ENCODE measurements at regions not wholly inside any gene's neighbourhood (a gene's known extent, or its start where the extent isn't known, plus 50 kb on each side); places are given as distances from the start of the nearest gene placed in this dataset.
"Not testable (repeated sequence)": the region's sequence is repeated elsewhere in the genome, so short reads cannot be mapped to it uniquely, and the experiment has no call there.

DNA sequence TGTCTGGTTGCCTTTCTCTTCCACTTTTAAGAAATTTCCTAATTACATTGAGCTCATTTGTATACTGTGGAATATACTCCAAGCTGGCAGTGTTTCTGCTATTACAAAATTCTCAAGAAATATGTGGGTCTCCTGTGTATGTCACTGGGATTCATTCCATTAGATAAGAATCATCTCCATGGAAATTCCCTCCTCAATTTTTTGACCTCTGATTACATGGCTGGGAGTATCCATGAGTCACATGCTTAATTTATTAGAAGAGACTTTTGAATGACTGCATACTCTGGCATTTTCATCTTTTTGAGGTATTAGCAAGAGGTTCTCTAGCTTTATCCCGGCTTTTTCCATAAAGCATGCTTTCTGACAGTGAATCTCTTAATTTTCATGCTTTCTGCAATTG lies 665.5 kb upstream of the CNTNAP5 start:
- DNase-seq (ENCODE audit: low read depth), result no peak

DNA sequence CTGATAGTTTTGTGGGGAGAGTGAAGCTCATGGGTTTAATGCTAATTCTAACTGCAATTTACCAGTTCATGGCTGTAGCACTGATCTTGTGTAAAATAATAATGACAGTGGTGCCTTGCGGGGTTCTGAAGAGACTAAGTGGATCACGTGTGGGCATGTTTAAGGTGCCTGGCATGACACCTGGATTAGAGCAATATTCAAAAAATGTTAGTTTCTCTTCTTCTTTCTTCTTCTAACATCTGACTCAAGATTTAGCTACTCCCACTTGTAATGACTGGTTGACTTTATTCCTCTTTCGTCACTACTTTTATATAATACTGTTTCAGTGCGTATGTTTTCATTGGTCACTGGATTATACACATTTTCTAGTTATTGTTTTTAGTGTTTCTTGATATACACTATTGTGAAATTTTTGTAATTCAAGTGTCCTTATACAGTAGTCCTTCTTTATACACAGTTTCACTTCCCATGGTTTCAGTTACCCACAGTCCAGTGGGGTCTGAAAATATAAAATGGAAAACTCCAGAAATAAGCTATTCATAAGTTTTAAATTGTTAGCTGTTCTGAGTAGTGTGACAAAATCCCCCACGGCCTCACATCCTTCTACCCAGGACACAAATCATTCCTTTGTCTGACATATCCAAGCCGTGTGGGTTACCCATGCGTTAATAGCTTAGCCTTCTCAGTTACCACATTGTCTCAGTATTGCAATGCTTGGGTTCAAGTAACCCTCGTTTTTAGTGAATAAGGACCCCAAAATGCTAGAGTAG lies 662.2 kb upstream of the CNTNAP5 start:
- no peak for DNase-seq (ENCODE audit: low read depth)

DNA sequence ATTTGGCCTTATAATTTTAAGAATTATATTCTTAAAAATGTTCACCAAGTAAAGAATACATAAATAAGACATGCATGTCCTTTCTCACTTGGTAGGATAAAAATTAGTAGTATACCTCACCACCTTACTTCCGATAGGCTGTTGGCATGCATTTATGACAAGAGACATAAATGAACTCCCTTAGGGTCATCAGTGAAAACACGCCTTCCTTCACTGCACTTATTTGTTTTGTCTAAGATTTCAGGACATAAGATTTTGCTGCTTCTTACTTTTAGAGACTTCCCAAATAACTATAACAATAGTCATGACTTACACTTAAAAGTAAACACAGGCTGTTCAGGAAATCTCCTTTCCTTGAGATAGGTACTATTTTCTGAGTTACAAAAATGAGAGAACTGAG lies 661.3 kb upstream of the CNTNAP5 start:
- no peak for DNase-seq (ENCODE audit: low read depth)

DNA sequence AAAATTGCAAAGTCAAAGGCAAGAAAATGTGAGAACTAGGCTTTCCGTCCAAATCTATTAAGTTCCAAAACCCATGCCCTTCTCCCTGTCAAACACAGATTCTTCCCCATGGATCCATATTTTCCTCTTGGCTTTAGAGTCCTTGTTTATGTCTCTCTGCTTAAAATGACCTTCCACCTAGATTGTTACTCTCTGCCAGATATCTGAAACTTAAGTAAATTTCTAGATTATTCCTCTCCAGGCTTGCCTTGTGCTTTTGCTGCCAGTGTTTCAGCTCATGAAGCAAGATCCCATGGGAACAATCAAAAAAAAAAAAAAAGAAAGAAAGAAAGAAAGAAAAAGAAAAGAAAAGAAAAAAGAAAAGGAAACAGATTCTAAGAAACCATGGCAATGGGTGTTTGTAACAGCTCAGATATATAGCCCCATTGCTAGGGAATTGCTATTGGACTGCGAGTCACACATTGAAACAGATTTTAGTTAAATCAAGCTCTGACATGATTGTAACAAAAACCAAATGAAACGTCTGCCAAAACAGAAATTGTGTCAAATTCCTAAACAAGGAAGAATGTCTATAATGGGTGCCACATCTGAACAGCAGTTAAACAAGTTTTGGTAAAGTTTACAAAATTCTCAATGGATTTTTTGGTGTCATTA lies 660.7 kb upstream of the CNTNAP5 start:
- DNase-seq (ENCODE audit: low read depth), result no peak

DNA sequence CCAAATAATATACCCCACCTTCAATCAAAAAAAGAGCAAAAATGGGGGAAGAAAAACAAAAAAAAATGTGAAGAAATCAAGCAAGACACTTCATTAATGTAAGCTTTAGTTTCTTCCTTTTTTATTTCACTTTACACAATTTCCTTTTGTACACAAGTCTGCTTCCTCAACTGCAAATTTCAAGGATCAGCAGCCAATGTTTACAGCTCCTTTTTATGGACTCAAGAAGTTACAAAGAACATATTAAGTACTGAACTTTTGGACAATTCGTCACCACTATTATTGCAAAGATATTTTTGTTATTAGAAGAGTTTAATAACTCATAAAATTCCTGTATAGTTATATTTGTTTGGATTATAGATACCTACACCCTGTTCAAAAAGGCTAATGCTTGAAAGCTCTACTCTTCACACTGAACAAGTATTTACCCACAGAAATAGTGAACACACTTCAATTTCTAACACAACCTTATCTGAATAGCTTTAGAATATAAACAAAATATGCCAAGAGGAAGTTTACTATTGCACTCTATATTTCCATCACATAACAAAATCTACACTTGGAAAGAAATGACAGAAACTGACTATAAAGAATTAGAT lies 658.7 kb upstream of the CNTNAP5 start:
- no peak for DNase-seq (ENCODE audit: low read depth)

DNA sequence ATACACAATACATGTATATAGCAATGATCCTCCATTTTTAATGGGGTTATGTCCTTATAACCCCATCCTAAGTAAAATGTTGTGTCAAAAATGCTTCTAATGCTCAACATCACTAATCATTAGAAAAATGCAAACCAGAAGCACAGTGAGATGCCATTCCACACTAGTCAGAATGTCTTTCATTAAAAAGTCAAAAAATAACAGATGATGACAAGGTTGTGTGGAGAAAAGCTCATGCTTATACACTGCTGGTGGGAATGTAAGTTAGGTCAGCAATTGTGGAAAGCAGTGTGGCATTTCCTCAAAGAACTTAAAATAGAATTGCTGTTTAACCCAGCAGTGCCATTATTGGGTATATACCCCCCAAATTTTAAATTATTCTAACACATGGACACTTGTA lies 654.9 kb upstream of the CNTNAP5 start:
- no peak for DNase-seq (ENCODE audit: low read depth)

DNA sequence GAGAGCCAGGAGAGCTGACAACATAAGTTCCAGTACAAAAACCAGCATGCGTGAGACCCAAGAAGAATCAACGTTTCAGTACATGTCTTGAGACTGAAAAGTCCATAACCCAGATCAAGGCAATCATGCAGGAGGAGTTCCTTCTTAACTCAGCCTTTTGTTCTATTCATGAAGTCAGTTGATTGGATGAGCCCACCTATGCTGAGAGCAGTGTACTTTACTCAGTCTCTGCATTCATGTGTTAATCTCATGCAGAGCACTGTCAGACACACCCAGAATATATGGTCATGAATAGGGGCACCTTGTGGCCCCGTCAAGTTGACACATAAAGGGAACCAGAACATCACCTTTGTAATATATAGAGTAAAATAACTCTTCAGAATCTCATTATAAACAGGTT lies 653.6 kb upstream of the CNTNAP5 start:
- DNase-seq (ENCODE audit: low read depth), result no peak

DNA sequence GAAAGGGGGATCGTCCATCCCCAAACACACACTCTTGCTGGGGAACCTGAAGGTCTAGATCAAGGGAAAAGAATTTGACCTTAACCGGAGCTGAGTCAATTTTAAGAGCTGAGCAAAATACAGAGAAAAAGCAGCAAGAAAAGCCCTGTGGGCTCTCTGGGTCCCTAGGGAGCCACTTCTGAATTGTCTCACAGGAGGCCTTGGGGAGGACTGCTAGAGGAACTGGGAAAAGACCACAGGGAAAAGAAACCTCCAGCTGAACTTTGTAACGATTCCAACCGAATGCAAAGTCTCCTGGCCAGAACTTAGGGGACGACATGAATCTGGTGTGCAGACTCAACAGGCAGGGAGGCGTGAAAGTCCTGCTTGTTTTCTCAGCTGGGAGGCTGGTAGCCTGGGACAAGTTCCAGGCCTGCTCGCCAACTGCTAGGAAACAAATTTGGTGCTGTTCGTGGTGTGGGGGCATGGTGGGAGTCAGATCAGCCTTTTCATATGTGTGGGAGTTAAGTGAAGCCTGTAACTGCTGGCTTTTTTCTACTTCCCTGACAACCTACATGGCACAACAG lies 644.6 kb upstream of the CNTNAP5 start:
- no peak for DNase-seq (ENCODE audit: low read depth)

DNA sequence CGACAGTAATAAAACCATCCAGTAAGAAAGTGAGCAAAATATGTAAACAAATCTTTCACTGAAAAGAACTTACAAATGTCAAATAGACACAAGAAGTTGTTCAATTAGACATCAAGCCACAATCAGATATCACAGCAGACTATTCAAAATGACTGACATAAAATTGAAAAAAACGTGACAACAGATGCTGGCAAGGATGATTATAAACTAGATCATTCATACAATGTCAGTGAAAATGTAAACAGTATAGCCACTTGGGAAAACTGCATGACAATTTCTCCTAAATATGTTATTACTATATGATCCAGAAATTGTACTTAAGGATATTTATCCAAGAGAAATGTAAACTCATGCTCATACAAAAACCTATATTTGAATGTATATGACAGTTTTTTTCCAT lies 609.4 kb upstream of the CNTNAP5 start:
- DNase-seq (ENCODE audit: low read depth), result no peak

DNA sequence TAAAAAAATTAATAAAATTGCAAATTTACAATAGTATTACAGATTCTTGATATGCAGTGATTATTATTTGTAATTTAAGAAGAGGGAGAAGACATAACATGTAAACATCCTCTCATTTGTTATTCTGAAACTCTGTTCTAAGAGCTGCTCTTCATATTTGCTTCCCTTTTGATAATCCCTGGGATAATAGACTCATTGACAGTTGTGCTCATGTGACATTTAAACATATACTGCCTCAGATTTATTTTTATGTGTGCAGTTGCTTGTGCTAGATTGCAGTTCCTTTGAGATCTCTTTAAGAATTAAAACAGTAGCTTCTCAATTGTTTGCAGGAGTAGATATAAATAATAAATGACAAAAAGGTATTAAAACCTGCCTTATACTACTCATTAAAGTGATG lies 605.1 kb upstream of the CNTNAP5 start:
- DNase-seq (ENCODE audit: low read depth), result no peak

DNA sequence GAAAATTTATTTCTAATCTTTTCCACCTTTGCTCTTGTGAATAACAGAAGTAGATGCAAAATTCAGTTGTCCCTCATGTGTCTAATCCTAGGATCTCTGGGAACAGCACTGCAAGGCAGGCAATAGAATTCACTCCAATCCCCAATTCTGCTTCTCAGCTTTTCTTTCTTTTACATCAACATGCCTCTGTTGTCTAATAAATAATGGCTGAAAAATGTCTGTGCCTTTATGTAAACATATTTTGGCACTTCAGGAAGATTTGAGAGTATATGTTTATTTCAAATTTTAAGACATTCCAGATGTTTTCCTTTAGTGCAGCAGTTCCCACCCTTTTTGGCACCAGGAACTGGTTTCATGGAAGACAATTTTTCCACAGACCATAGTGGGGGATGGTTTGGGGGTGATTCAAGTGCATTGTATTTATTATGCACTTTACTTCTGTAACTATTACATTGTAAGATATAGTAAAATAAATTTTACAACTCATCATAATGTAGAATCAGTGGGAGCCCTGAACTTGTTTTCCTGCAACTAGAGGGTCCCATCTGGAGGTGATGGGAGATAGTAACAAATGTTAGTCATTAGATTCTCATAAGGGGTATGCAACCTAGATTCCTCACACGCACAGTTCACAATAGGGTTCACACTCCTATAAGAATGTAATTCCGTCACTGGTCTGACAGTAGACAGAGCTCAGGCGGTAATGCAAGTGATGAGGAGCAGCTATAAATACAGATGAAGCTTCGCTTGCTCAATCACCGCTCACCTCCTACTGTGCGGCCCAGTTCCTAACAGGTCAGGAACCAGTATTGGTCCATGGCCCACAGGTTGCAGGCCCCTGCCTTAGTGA lies 590.3 kb upstream of the CNTNAP5 start:
- DNase-seq (ENCODE audit: low read depth), result no peak

DNA sequence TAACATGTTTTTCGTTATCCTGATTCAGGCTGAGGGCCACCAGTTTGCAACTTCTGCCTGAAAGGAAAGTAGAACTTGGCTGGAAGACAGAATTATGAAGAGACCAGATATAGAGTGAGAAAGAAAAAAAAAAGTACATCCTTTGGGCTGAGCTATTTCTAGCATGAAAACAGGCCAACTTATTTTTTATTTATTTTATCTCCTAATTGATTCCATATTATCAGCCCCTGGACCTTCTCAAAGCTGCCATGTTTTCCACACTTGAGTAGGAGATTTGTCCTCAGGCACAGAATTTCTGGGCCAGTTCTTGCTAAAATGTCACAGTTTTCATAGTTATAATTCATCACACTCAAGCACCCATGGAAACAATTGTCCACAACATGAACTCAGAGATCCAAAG lies 586.8 kb upstream of the CNTNAP5 start:
- DNase-seq (ENCODE audit: low read depth), result no peak

DNA sequence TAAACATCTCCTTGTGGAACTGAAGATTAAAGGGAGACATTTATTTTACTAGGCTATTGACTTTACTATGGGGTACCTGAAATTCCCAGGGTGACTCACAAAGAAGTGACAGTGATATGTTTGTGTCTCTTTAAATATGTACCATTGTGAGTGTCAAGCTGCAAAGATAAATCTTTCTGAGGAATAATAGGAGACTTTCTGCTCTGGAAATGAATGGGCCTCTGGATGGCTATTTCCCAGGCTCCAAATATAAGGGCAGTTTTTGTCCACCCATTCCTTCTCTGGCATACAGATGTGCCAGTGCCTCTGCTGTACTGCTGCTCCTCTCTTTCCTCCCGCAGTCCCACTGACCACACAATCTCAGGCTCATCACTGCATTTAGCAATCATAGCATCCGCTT lies 586.4 kb upstream of the CNTNAP5 start:
- no peak for DNase-seq (ENCODE audit: low read depth)

DNA sequence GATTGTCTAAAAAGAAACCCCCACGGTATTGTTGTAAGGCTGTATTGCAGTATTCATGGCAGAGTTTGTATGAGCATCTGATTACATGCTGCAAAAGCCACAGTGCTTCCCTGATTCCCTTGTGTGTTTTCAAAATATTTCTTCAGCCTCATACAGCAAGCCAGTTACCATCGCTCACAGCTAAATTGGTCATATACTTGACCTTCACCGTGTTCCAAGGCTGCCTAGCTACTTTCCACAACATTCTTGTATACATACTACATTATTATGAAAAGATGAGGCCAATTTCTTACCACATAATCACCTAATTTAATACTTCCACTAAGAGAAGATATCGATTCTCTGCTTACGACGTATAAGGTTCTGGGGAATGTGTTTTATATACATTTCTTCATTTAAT lies 576.3 kb upstream of the CNTNAP5 start:
- DNase-seq (ENCODE audit: low read depth), result no peak

DNA sequence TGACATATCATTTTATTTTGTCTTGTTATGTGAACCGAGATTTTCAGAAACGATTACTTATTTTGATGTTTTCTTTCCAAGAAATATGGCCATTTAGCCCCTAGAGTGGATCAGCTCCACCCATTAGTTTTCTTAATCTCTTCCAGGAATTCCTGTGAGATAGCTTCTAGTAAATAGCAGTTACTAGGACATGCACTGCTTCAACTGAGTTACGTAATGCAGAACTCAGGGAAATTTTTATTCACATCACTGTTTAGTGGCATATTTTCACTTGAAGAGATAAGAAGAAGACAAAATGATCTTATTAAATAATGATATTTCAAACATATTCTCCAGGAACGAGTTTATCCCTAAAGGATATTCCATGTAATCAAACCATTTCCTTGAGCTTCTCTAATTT lies 573.5 kb upstream of the CNTNAP5 start:
- no peak for DNase-seq (ENCODE audit: low read depth)

DNA sequence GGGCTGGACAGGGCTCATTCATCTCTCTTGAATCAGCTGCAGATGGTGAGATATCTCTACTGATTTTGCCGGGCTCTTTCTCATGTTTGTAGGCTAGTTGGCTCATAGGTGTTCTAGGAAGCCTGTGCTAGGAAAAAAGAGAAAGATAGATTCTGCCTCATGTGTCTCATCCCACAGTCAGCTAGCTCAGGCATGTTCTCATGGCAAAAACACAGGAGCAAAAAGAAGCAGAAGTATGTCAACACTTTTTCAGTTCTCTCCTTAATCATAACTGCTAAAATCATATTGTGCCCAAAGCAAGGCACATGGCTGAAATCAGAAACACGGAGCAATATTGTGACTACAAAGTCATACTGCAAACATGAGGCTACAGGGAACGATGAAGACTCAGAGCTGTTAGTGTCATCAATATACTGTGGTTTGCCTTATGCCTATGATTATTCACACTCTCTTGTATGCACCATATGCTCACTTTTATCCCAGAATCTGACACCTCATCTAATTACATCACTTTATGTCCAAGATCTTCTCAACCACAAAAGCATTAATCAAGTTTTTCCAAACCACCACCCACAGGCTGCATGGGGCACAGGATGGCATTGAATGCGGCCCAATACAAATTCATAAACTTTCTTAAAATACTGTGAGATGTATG lies 571.9 kb upstream of the CNTNAP5 start:
- DNase-seq (ENCODE audit: low read depth), result no peak

DNA sequence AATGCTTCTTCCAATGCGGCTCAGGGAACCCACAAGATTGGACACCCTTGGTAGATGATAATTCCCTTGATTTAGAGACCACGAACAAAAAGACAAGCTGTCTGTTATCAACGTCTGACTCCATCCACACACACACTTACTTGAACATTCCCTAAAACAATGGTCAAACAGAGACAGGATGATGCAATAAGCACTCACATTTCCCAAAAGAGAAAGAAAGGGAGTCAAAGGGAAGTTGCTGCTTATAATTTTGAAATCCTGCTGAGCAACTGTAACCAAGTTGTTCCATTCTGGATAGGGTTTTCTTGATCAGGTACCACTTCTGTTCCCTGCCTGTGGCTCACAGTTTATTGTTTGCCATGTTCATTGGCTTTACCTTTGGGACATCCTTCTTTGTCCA lies 571.3 kb upstream of the CNTNAP5 start:
- no peak for DNase-seq (ENCODE audit: low read depth)

DNA sequence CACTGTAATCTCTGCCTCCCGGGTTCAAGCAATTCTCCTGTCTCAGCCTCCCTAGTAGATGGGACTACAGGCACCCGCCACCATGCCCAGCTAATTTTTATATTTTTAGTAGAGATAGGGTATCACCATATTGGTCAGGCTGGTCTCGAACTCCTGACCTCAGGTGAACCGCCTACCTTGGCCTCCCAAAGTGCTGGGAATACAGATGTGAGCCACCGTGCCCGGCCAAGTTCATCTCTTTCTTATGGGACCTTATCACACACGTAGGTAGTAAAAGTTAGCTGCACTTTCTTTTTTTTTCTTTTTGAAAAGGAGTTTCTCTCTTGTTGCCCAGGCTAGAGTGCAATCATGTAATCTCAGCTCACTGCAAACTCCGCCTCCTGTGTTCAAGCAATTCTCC lies 569.9 kb upstream of the CNTNAP5 start:
- DNase-seq (ENCODE audit: low read depth), result not testable (repeated sequence)

DNA sequence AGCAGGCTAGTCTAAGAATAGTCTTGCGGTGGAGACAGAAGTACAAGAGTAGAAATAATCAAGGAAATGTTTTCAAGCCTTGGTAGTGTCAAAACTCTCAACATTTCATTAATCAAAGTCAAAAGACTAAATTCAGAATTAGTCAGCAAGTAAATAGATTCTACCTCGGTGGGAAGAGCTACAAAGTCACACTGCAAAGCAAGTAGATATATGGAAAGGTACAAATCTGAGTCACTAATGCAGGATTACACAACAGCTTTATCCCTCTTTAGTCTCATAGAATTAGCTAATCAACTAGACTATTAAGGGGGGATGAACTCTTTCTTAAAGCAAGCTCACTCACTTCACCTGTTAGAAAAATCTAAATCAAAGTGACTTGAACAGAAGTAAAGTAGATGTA lies 568.7 kb upstream of the CNTNAP5 start:
- no peak for DNase-seq (ENCODE audit: low read depth)

DNA sequence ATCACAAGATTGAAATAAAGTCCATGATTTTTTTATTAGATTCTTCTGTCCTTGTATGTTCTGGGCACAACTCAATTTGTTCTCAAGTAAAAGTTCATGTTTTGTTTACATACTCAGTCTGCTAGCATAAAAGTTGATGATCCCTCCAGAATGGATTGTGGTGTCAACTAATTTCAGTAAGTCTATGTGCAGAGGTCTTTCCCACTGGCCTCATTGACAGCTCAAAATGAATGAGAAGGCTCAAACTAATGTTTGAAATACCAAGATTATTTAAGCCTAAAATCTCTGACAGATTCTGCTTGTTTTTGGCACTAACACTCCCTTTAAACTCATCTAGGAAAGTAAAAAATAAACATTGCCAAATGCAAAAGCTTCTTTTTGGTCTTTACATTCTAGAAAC lies 561.2 kb upstream of the CNTNAP5 start:
- DNase-seq (ENCODE audit: low read depth), result no peak

DNA sequence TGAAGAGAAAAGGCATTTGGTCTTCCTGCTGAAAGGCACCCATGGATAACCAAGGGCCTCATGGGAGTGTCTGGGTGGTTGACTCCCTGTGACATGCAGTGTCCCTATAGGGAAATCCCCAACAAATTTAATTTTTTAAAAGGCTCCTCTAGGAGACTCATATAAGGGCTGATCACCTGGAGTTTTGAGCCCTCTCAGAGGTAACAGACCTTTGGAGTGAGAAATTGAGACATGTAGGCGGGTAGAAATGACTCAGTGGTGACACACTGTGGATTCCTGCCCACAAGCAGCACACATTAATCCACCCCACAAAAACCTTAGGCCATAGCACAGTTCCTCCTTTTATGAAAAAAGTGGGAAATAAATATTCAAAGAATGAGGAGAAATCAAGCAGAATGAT lies 557.0 kb upstream of the CNTNAP5 start:
- no peak for DNase-seq (ENCODE audit: low read depth)

DNA sequence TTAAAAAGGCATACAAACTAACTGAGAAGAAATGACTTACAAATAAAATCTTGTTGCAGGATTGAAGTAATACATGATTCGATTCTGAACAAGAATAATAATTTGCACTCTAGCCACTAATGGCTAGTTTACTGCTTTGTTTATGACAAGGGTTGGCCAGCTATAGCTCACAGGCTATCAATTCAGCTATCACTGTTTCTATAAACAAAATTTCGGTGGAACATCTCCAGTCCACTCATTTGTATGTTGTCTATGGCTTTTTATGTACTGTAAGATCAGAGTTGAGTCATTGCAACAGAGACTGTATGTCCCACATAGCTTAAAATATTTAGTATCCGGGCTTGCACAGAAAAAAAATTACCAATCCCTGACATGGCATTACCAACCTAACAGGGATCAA lies 543.7 kb upstream of the CNTNAP5 start:
- DNase-seq (ENCODE audit: low read depth), result no peak

All from Daoy (cell line).